ENCODE measurements at regions not wholly inside any gene's neighbourhood (a gene's known extent, or its start where the extent isn't known, plus 50 kb on each side); places are given as distances from the start of the nearest gene placed in this dataset.
A peak's percentile ranks its signal among the peaks of the same experiment; 100 is the strongest.

GRCh38 chr16:80176114-80176513, 364.7 kb upstream of the DYNLRB2 start:
- peak; percentile 68 for DNase-seq (ENCODE audit: low read depth)

GRCh38 chr16:80175011-80175410, 365.8 kb upstream of the DYNLRB2 start:
- DNase-seq (ENCODE audit: low read depth) = peak; percentile 3

- DNase-seq (ENCODE audit: low read depth) = peak; percentile 93
Measured at GRCh38 chr16:80174416-80174815, 366.4 kb upstream of the DYNLRB2 start.

- no peak for DNase-seq (ENCODE audit: low read depth)
Measured at GRCh38 chr16:80171746-80172145, 369.0 kb upstream of the DYNLRB2 start.

- DNase-seq (ENCODE audit: low read depth) = no peak
Measured at GRCh38 chr16:80171199-80171598, 369.6 kb upstream of the DYNLRB2 start.

GRCh38 chr16:80167657-80168390, 373.0 kb upstream of the DYNLRB2 start:
- DNase-seq (ENCODE audit: low read depth) = peak; percentile 44

GRCh38 chr16:80166082-80166481, 374.7 kb upstream of the DYNLRB2 start:
- peak; percentile 34 for DNase-seq (ENCODE audit: low read depth)

- DNase-seq (ENCODE audit: low read depth) = no peak
Measured at GRCh38 chr16:80164966-80165550, 375.7 kb upstream of the DYNLRB2 start.

GRCh38 chr16:80163339-80163738, 377.5 kb upstream of the DYNLRB2 start:
- no peak for DNase-seq (ENCODE audit: low read depth)

- no peak for DNase-seq (ENCODE audit: low read depth)
Measured at GRCh38 chr16:80161799-80162739, 378.7 kb upstream of the DYNLRB2 start.

- DNase-seq (ENCODE audit: low read depth) = peak; percentile 95
Measured at GRCh38 chr16:80158766-80159165, 382.0 kb upstream of the DYNLRB2 start.

- DNase-seq (ENCODE audit: low read depth) = no peak
Measured at GRCh38 chr16:80151722-80152111, 389.1 kb upstream of the DYNLRB2 start.

- peak; percentile 22 for DNase-seq (ENCODE audit: low read depth)
Measured at GRCh38 chr16:80150978-80151721, 389.6 kb upstream of the DYNLRB2 start.

GRCh38 chr16:80148826-80149225, 392.0 kb upstream of the DYNLRB2 start:
- DNase-seq (ENCODE audit: low read depth) = no peak

- peak; percentile 68 for DNase-seq (ENCODE audit: low read depth)
Measured at GRCh38 chr16:80147026-80147655, 393.7 kb upstream of the DYNLRB2 start.

- DNase-seq (ENCODE audit: low read depth) = peak; percentile 55
Measured at GRCh38 chr16:80144191-80144590, 396.6 kb upstream of the DYNLRB2 start.

GRCh38 chr16:80142940-80143339, 397.9 kb upstream of the DYNLRB2 start:
- DNase-seq (ENCODE audit: low read depth) = no peak

GRCh38 chr16:80142281-80142680, 398.5 kb upstream of the DYNLRB2 start:
- no peak for DNase-seq (ENCODE audit: low read depth)

GRCh38 chr16:80129791-80130190, 411.0 kb upstream of the DYNLRB2 start:
- DNase-seq (ENCODE audit: low read depth) = no peak

GRCh38 chr16:80125677-80126076, 415.1 kb upstream of the DYNLRB2 start:
- no peak for DNase-seq (ENCODE audit: low read depth)

- no peak for DNase-seq (ENCODE audit: low read depth)
Measured at GRCh38 chr16:80123189-80123588, 417.6 kb upstream of the DYNLRB2 start.

GRCh38 chr16:80122115-80122514, 418.7 kb upstream of the DYNLRB2 start:
- DNase-seq (ENCODE audit: low read depth) = no peak

Measured in ELR (cell line).